Heart right ventricle (tissue), 16 donors: ENCODE measurements at regions not wholly inside any gene's neighbourhood (a gene's known extent, or its start where the extent isn't known, plus 50 kb on each side); places are given as distances from the start of the nearest gene placed in this dataset.

ENCODE experiments used
- ATAC-seq, 8 donors: fragments of 200-7000 bp; cut with Tn5 transposase; one replicate each; pipeline ENCODE4 v1.9.1; 2020; ENCODE audit warnings: mild to moderate bottlenecking in 8 of 8, moderate library complexity in 8 of 8, moderate number of reproducible peaks in 1 of 8
- DNase-seq, 2 donors: peaks; one replicate each; pipeline ENCODE4 v3.0.0-alpha.2; 2020
- H3K27ac ChIP-seq, 10 donors: fragments of 200-600 bp; sonication (generic) in 2 of 10; one replicate each; pipeline versions ENCODE4 v1.5.0 to v1.8.0; 2020 to 2022; ENCODE audit warnings: mild to moderate bottlenecking in 3 of 10
- H3K27me3 ChIP-seq, 7 donors: fragments of 200-600 bp; one replicate each; pipeline ENCODE4 v1.8.0; 2021 to 2022; ENCODE audit warnings: mild to moderate bottlenecking in 2 of 7
- H3K36me3 ChIP-seq, 9 donors: fragments of 200-600 bp; sonication (generic) in 1 of 9; one replicate each; pipeline versions ENCODE4 v1.5.0 to v1.8.0; 2020 to 2022; ENCODE audit warnings: mild to moderate bottlenecking in 2 of 9
- H3K4me1 ChIP-seq, 9 donors: fragments of 200-600 bp; sonication (generic) in 1 of 9; one replicate each; pipeline versions ENCODE4 v1.5.0 to v1.8.0; 2020 to 2022; ENCODE audit warnings: mild to moderate bottlenecking in 4 of 9
- H3K4me3 ChIP-seq, 10 donors: fragments of 200-600 bp; sonication (generic) in 2 of 10; one replicate each; pipeline versions ENCODE4 v1.5.0 to v1.8.0; 2020 to 2022; ENCODE audit warnings: mild to moderate bottlenecking in 7 of 10, moderate library complexity in 2 of 10
- H3K9me3 ChIP-seq, 11 donors: fragments of 200-600 bp in 10 of 11; sonication (generic) in 2 of 11; one replicate each; pipeline versions ENCODE4 v1.5.0 to v1.8.0; 2013 to 2022; ENCODE audit warnings: mild to moderate bottlenecking in 2 of 11, control low read depth in 1 of 11, moderate library complexity in 1 of 11
- CTCF ChIP-seq, 9 donors: fragments of 200-600 bp; sonication (generic) in 2 of 9; IDR thresholded peaks; one replicate each; pipeline versions ENCODE4 v1.5.0 to v1.8.0; 2021 to 2022; ENCODE audit warnings: antibody characterized with exemption in 9 of 9, mild to moderate bottlenecking in 5 of 9, moderate library complexity in 1 of 9
- WGBS, 2 donors: extraction: QIAGEN DNeasy Blood & Tissue Kit; methylation state at CpG; one replicate each; pipeline ENCODE4 v1.1.7; 2013; ENCODE audit warnings: inconsistent platforms in 1 of 2; 5-methylcytosine and 5-hydroxymethylcytosine counted together
- intact Hi-C, 10 donors: fragments of 100-400 bp; cut with DNase I; formaldehyde crosslinking; loops; one replicate each; pipeline versions ENCODE4 v1.11.1 to v1.14.2; 2022
- donor health status: Arrhythmogenic right ventricular cardiomyopathy.
- donor health status: ischemic (EF 13 %, LVEDD 7.1; RV severe dilation, severe dysfunction).
- donor health status: healthy with polysubstance abuse.
- donor health status: DM: no; HTN: yes; CAD: no.
- donor health status: DM: no; HTN: no; CAD: no.
- donor health status: ischemic (EF 25% LVEDD 6.9; RV normal size, moderate dysfunction).
- donor health status: ischemic (EF 25% LVEDD 5.7; RV mildly dilated, moderate dysfunction).
- donor health status: healthy.
- donor health status: DM: yes; HTN: yes; CAD: no.
- donor health status: Ischemic cardiomyopathy.
- donor health status: ischemic (EF 35%, LVEDD 5.7; RV mildly dilated, moderate dysfunction).
- donor health status: nonischemic (EF 11% LVEDD 7.7; RV severe dilation, severe dysfunction).
- donor health status: DM: yes; HTN: yes; CAD: no.
- donor health status: PGD.
- donor health status: ischemic (EF 29% LVEDD 5.4; RV normal size, mild dysfunction).
- donor health status: nonischemic (EF 23%, LVEDD 6.1; RV moderate dilation, normal function).

DNA sequence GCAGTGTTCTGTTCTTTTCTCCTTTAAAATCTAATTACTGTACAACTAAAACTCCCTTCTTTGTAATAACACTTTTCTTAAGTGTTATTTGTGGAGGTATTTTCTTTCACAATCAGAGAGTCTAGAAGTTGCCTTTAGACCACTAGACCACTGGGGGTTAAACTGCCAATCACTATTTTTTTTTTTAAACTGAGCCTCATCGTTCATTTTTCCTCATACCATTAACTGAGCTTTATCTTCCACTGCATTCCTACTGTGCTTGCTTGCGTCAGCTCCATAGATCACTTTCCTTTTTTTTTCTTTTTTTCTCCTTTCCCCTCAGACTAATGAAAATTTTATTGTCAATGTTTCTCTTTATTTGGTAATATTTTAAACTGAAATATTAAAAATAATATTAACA is 310.6 kb downstream of the PDHA2 start:
- TF ChIP-seq CTCF (IDR thresholded peaks at IDR 0.05) = no peak
- Histone ChIP-seq H3K4me1 (no peaks in the 10 kb centered on the region), H3K27ac (no peak overlapping the region), H3K4me3 (peak overlapping the region in 2 of 10 donors; percentile 2 to 15), H3K36me3 (no peaks in the 10 kb centered on the region), H3K9me3 (no peaks in the 10 kb centered on the region), H3K27me3 (no peaks in the 10 kb centered on the region)
- intact Hi-C loops = no loop called here
- no peak for DNase-seq
- 31 to 32% methylated on average over 2 of the region's 2 CpGs for WGBS, 2 donors
- ATAC-seq = no peak

DNA sequence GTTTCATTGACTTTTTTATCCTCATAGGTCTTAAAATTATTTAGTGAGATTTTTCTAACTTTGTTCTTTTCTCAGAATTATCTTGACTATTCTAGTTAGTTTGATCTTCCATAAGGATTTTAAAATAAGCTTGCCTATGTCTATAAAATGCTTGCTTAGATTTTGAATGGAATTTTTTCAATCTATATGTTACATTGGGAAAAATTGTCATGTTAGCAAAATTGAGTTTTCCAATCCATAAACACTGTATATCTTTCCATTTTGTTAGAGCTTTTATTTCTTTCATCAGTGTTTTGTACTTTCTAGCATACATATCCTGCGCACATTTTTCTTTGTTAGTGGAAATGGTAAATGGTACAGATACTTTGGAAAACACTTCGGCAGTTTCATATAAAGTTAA is 312.9 kb downstream of the PDHA2 start:
- H3K27ac ChIP-seq = no peak overlapping the region
- DNase-seq (no peak), ATAC-seq (no peak)
- TF ChIP-seq CTCF (IDR thresholded peaks at IDR 0.05) = no peak
- WGBS, 2 donors = 99% methylated on average over 2 of the region's 2 CpGs
- H3K27me3 ChIP-seq = no peaks in the 10 kb centered on the region
- H3K36me3 ChIP-seq = no peaks in the 10 kb centered on the region
- no peak overlapping the region for H3K4me3 ChIP-seq
- no peaks in the 10 kb centered on the region for H3K4me1 ChIP-seq
- H3K9me3 ChIP-seq = no peaks in the 10 kb centered on the region
- intact Hi-C loops = no loop called here

GRCh38 chr4:96154676-96155075 is 314.8 kb downstream of the PDHA2 start:
- Histone ChIP-seq H3K36me3 (no peaks in the 10 kb centered on the region), H3K9me3 (no peaks in the 10 kb centered on the region), H3K4me3 (no peak overlapping the region), H3K27me3 (no peaks in the 10 kb centered on the region), H3K4me1 (no peaks in the 10 kb centered on the region), H3K27ac (no peak overlapping the region)
- TF ChIP-seq CTCF (IDR thresholded peaks at IDR 0.05) = no peak
- no peak for ATAC-seq
- intact Hi-C loops = no loop called here
- no peak for DNase-seq
- WGBS, 2 donors = 75 to 87% methylated on average over 2 of the region's 2 CpGs

DNA sequence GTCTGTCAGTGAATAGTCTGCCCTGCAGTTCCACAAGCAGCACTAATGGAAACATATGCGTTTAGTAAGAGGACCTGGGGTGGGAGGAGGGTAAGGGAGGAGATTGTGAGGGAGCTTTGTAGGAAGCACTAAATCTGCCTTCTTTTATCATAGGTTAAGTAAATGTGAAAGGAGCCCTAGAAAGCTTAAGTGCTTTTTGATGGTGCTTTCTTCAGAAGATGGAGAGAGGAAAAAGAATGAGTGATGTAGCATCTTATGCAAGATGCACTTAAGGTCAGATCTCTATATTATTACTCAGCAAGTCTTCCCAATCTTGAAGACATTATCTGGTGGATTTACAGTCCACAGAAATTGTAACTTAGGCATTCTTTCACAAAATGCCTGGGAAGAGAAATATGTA is 322.7 kb downstream of the PDHA2 start:
- intact Hi-C loops = no loop called here
- peaks cover 0 to 2% (median 0%) of the 10 kb centered on the region in 11 donors for H3K9me3 ChIP-seq
- ATAC-seq (no peak), DNase-seq (no peak)
- H3K4me3 ChIP-seq = no peak overlapping the region
- 58 to 62% methylated on average over 1 of the region's 1 CpG for WGBS, 2 donors
- H3K4me1 ChIP-seq = no peaks in the 10 kb centered on the region
- no peak overlapping the region for H3K27ac ChIP-seq
- no peaks in the 10 kb centered on the region for H3K36me3 ChIP-seq
- no peaks in the 10 kb centered on the region for H3K27me3 ChIP-seq
- TF ChIP-seq CTCF (IDR thresholded peaks at IDR 0.05) = no peak
